Thoracic aorta (tissue), 2 donors: ENCODE measurements at regions not wholly inside any gene's neighbourhood (a gene's known extent, or its start where the extent isn't known, plus 50 kb on each side); places are given as distances from the start of the nearest gene placed in this dataset.

ENCODE experiments used
- ATAC-seq: fragments of 150-250 bp; one replicate; pipeline ENCODE4 v1.8.0; 2017; ENCODE audit warnings: low read depth; ENCODE audit not compliant: insufficient number of reproducible peaks, low FRiP score
- DNase-seq: peaks from one replicate; pipeline ENCODE4 v3.0.0-alpha.2; 2020; ENCODE audit warnings: low spot score
- H3K27ac ChIP-seq, 2 donors: fragments of 200-600 bp; sonication (generic); 1 replicate in 1 of 2; 2 replicates in 1 of 2; pipeline ENCODE4 v1.5.1; 2016; ENCODE audit warnings: mild to moderate bottlenecking in 2 of 2, moderate library complexity in 2 of 2
- H3K27me3 ChIP-seq: fragments of 200-600 bp; sonication (generic); replicated peaks from 2 replicates; pipeline ENCODE4 v1.6.0; 2016; ENCODE audit warnings: mild to moderate bottlenecking; ENCODE audit not compliant: insufficient read depth
- H3K36me3 ChIP-seq: fragments of 200-600 bp; sonication (generic); one replicate; pipeline ENCODE4 v1.5.1; 2016
- H3K4me1 ChIP-seq, 2 donors: fragments of 200-600 bp; sonication (generic); 1 replicate in 1 of 2; 2 replicates in 1 of 2; pipeline versions ENCODE4 v1.5.1 to v1.6.0; 2016; ENCODE audit warnings: low read depth in 2 of 2, mild to moderate bottlenecking in 1 of 2; ENCODE audit not compliant: control insufficient read depth in 1 of 2
- H3K4me3 ChIP-seq: fragments of 200-600 bp; sonication (generic); 2 replicates; pipeline ENCODE4 v1.5.1; 2016; ENCODE audit warnings: mild to moderate bottlenecking
- H3K9me3 ChIP-seq: fragments of 200-600 bp; sonication (generic); 2 replicates; pipeline ENCODE4 v1.5.1; 2016
- CTCF ChIP-seq: fragments of 200-600 bp; sonication (generic); IDR thresholded peaks from one replicate; pipeline ENCODE4 v1.5.1; 2019; ENCODE audit warnings: antibody characterized with exemption

- Histone ChIP-seq H3K27me3 (no peaks in the 10 kb centered on the region), H3K27ac (no peak overlapping the region), H3K36me3 (no peaks in the 10 kb centered on the region), H3K9me3 (no peaks in the 10 kb centered on the region), H3K4me3 (no peak overlapping the region), H3K4me1 (no peaks in the 10 kb centered on the region)
- TF ChIP-seq CTCF = no peak
- DNase-seq (no peak), ATAC-seq (no peak)
These were observed 93.9 kb upstream of the IL33 start for GRCh38 chr9:6121707-6122106.

- no peak for TF ChIP-seq CTCF
- ATAC-seq (no peak), DNase-seq (no peak)
- H3K9me3 ChIP-seq = no peaks in the 10 kb centered on the region
- no peak overlapping the region for H3K27ac ChIP-seq
- no peaks in the 10 kb centered on the region for H3K36me3 ChIP-seq
- no peak overlapping the region for H3K4me3 ChIP-seq
- no peaks in the 10 kb centered on the region for H3K4me1 ChIP-seq
- H3K27me3 ChIP-seq = no peaks in the 10 kb centered on the region
These were observed 99.0 kb upstream of the RANBP6 start for GRCh38 chr9:6114424-6114823.

- no peaks in the 10 kb centered on the region for H3K9me3 ChIP-seq
- H3K27ac ChIP-seq = no peak overlapping the region
- H3K36me3 ChIP-seq = no peaks in the 10 kb centered on the region
- H3K27me3 ChIP-seq = no peaks in the 10 kb centered on the region
- H3K4me3 ChIP-seq = no peak overlapping the region
- ATAC-seq (no peak), DNase-seq (no peak)
- no peak for TF ChIP-seq CTCF
- H3K4me1 ChIP-seq = no peaks in the 10 kb centered on the region
These were observed 98.4 kb upstream of the RANBP6 start for GRCh38 chr9:6113819-6114218.

GRCh38 chr9:6113312-6113711, 97.9 kb upstream of the RANBP6 start:
- Histone ChIP-seq H3K9me3 (no peaks in the 10 kb centered on the region), H3K27me3 (no peaks in the 10 kb centered on the region), H3K4me3 (no peak overlapping the region), H3K4me1 (peaks cover 0 to 4% of the 10 kb centered on the region in 2 donors), H3K36me3 (no peaks in the 10 kb centered on the region), H3K27ac (no peak overlapping the region)
- ATAC-seq (no peak), DNase-seq (no peak)
- TF ChIP-seq CTCF = no peak

- Histone ChIP-seq H3K36me3 (no peaks in the 10 kb centered on the region), H3K9me3 (no peaks in the 10 kb centered on the region), H3K27me3 (no peaks in the 10 kb centered on the region), H3K4me3 (no peak overlapping the region), H3K27ac (no peak overlapping the region), H3K4me1 (peaks cover 0 to 16% of the 10 kb centered on the region in 2 donors)
- ATAC-seq = no peak
- TF ChIP-seq CTCF = no peak
- no peak for DNase-seq
These were observed 94.6 kb upstream of the RANBP6 start for GRCh38 chr9:6109986-6110385.
